ENCODE measurements at regions not wholly inside any gene's neighbourhood (a gene's known extent, or its start where the extent isn't known, plus 50 kb on each side); places are given as distances from the start of the nearest gene placed in this dataset.

GRCh38 chr2:120845277-120845676, 109.6 kb downstream of the GLI2 start:
- intact Hi-C loops (cut with DNase I) = no loop called here
- DNase-seq (ENCODE audit: low spot score) (peak; percentile 69), ATAC-seq (peak; percentile 79)

GRCh38 chr2:120846406-120847095, 110.9 kb downstream of the GLI2 start:
- DNase-seq (ENCODE audit: low spot score) = peak; percentile 42
- no peak for ATAC-seq
- intact Hi-C loops (cut with DNase I) = no loop called here

- peak; percentile 39 for ATAC-seq
- DNase-seq (ENCODE audit: low spot score) = peak; percentile 51
- intact Hi-C loops (cut with DNase I) = no loop called here
These were observed 112.1 kb downstream of the GLI2 start for GRCh38 chr2:120847700-120848321.

- intact Hi-C loops (cut with DNase I) = no loop called here
- no peak for DNase-seq (ENCODE audit: low spot score)
- ATAC-seq = no peak
These were observed 113.6 kb downstream of the GLI2 start for GRCh38 chr2:120849278-120849677.

- ATAC-seq (no peak), DNase-seq (ENCODE audit: low spot score) (peak; percentile 38)
- intact Hi-C loops (cut with DNase I) = no loop called here
These were observed 114.9 kb downstream of the GLI2 start for GRCh38 chr2:120850551-120850950.

- ATAC-seq = no peak
- peak; percentile 48 for DNase-seq (ENCODE audit: low spot score)
- intact Hi-C loops (cut with DNase I) = no loop called here
These were observed 115.6 kb downstream of the GLI2 start for GRCh38 chr2:120851116-120851773.

- ATAC-seq (no peak), DNase-seq (ENCODE audit: low spot score) (peak; percentile 35)
- intact Hi-C loops (cut with DNase I) = no loop called here
These were observed 116.6 kb downstream of the GLI2 start for GRCh38 chr2:120852200-120852815.

- ATAC-seq (no peak), DNase-seq (ENCODE audit: low spot score) (peak; percentile 22)
- intact Hi-C loops (cut with DNase I) = no loop called here
These were observed 117.8 kb downstream of the GLI2 start for GRCh38 chr2:120853306-120854013.

GRCh38 chr2:120854014-120854620, 118.4 kb downstream of the GLI2 start:
- DNase-seq (ENCODE audit: low spot score) = peak; percentile 25
- ATAC-seq = no peak
- intact Hi-C loops (cut with DNase I) = no loop called here

GRCh38 chr2:120854766-120855530, 119.3 kb downstream of the GLI2 start:
- ATAC-seq (peak; percentile 23), DNase-seq (ENCODE audit: low spot score) (peak; percentile 49)
- intact Hi-C loops (cut with DNase I) = no loop called here

- intact Hi-C loops (cut with DNase I) = no loop called here
- ATAC-seq (no peak), DNase-seq (ENCODE audit: low spot score) (peak; percentile 14)
These were observed 120.3 kb downstream of the GLI2 start for GRCh38 chr2:120855855-120856405.

- DNase-seq (ENCODE audit: low spot score) = peak; percentile 41
- intact Hi-C loops (cut with DNase I) = no loop called here
- ATAC-seq = no peak
These were observed 120.8 kb downstream of the GLI2 start for GRCh38 chr2:120856421-120856862.

GRCh38 chr2:120857422-120857821, 121.8 kb downstream of the GLI2 start:
- no peak for ATAC-seq
- intact Hi-C loops (cut with DNase I) = no loop called here
- DNase-seq (ENCODE audit: low spot score) = peak; percentile 22

GRCh38 chr2:120857931-120858330, 122.3 kb downstream of the GLI2 start:
- peak; percentile 46 for DNase-seq (ENCODE audit: low spot score)
- ATAC-seq = no peak
- intact Hi-C loops (cut with DNase I) = no loop called here

- intact Hi-C loops (cut with DNase I) = no loop called here
- ATAC-seq (peak; percentile 6), DNase-seq (ENCODE audit: low spot score) (peak; percentile 49)
These were observed 122.9 kb downstream of the GLI2 start for GRCh38 chr2:120858361-120859106.

- intact Hi-C loops (cut with DNase I) = no loop called here
- DNase-seq (ENCODE audit: low spot score) = no peak
- ATAC-seq = no peak
These were observed 123.5 kb downstream of the GLI2 start for GRCh38 chr2:120859128-120859527.

All from sciatic nerve (tissue), 2 donors.